Parathyroid adenoma (tissue), 2 donors: ENCODE measurements at regions not wholly inside any gene's neighbourhood (a gene's known extent, or its start where the extent isn't known, plus 50 kb on each side); places are given as distances from the start of the nearest gene placed in this dataset.

Source experiments
- H2AFZ ChIP-seq: fragments of 300-600 bp; sonication (generic); one replicate; pipeline ENCODE4 v1.7.0; 2017; ENCODE audit warnings: antibody characterized with exemption, mild to moderate bottlenecking
- H3K27ac ChIP-seq: fragments of 300-600 bp; sonication (generic); one replicate; pipeline ENCODE4 v1.7.0; 2017
- H3K27me3 ChIP-seq: fragments of 300-600 bp; sonication (generic); one replicate; pipeline ENCODE4 v1.7.0; 2017; ENCODE audit warnings: low read length; ENCODE audit not compliant: control insufficient read depth, insufficient read depth
- H3K36me3 ChIP-seq: fragments of 300-600 bp; sonication (generic); one replicate; pipeline ENCODE4 v1.7.0; 2017; ENCODE audit warnings: low read length; ENCODE audit not compliant: control insufficient read depth, insufficient read depth
- H3K4me1 ChIP-seq: fragments of 300-600 bp; sonication (generic); one replicate; pipeline ENCODE4 v1.7.0; 2017; ENCODE audit warnings: control low read depth
- H3K4me2 ChIP-seq: fragments of 300-600 bp; sonication (generic); one replicate; pipeline ENCODE4 v1.7.0; 2017; ENCODE audit warnings: low read length
- H3K4me3 ChIP-seq: fragments of 300-600 bp; sonication (generic); one replicate; pipeline ENCODE4 v1.7.0; 2017; ENCODE audit warnings: low read depth, low read length
- H3K79me2 ChIP-seq: fragments of 300-600 bp; sonication (generic); one replicate; pipeline ENCODE4 v1.7.0; 2017; ENCODE audit warnings: control low read depth
- H3K9ac ChIP-seq: fragments of 300-600 bp; sonication (generic); one replicate; pipeline ENCODE4 v1.7.0; 2017; ENCODE audit warnings: mild to moderate bottlenecking
- H3K9me3 ChIP-seq: fragments of 300-600 bp; sonication (generic); one replicate; pipeline ENCODE4 v1.7.0; 2017; ENCODE audit warnings: low read length; ENCODE audit not compliant: control insufficient read depth
- CTCF ChIP-seq: fragments of 300-600 bp; sonication (generic); IDR thresholded peaks from one replicate; pipeline ENCODE4 v1.7.0; 2017; ENCODE audit warnings: antibody characterized with exemption, mild to moderate bottlenecking
- donor health status: primary hyperparathyroidism.

GRCh38 chr5:6090838-6091237 is 287.5 kb downstream of the MED10 start:
- Histone ChIP-seq H3K79me2 (no peaks in the 10 kb centered on the region), H3K27ac (no peak overlapping the region), H3K9me3 (no peaks in the 10 kb centered on the region), H3K36me3 (no peaks in the 10 kb centered on the region), H3K4me3 (no peak overlapping the region), H3K4me2 (no peak overlapping the region), H3K27me3 (no peaks in the 10 kb centered on the region), H3K4me1 (no peaks in the 10 kb centered on the region), H3K9ac (no peak overlapping the region), H2AFZ (no peak overlapping the region)
- TF ChIP-seq CTCF: no peak

- H3K27ac ChIP-seq: no peak overlapping the region
- H3K9me3 ChIP-seq: no peaks in the 10 kb centered on the region
- no peaks in the 10 kb centered on the region for H3K4me1 ChIP-seq
- H3K4me2 ChIP-seq: no peak overlapping the region
- no peaks in the 10 kb centered on the region for H3K36me3 ChIP-seq
- H3K79me2 ChIP-seq: no peaks in the 10 kb centered on the region
- H3K9ac ChIP-seq: no peak overlapping the region
- H2AFZ ChIP-seq: no peak overlapping the region
- H3K4me3 ChIP-seq: no peak overlapping the region
- no peak for TF ChIP-seq CTCF
- H3K27me3 ChIP-seq: no peaks in the 10 kb centered on the region
Measured at GRCh38 chr5:6090079-6090654, 288.2 kb downstream of the MED10 start.

GRCh38 chr5:6088706-6089105 is 289.6 kb downstream of the MED10 start:
- H3K4me3 ChIP-seq: no peak overlapping the region
- no peak overlapping the region for H3K9ac ChIP-seq
- no peaks in the 10 kb centered on the region for H3K9me3 ChIP-seq
- H3K79me2 ChIP-seq: no peaks in the 10 kb centered on the region
- TF ChIP-seq CTCF: no peak
- H3K4me1 ChIP-seq: no peaks in the 10 kb centered on the region
- no peak overlapping the region for H2AFZ ChIP-seq
- no peak overlapping the region for H3K27ac ChIP-seq
- H3K27me3 ChIP-seq: no peaks in the 10 kb centered on the region
- no peak overlapping the region for H3K4me2 ChIP-seq
- no peaks in the 10 kb centered on the region for H3K36me3 ChIP-seq

GRCh38 chr5:6087576-6087975 is 290.8 kb downstream of the MED10 start:
- no peaks in the 10 kb centered on the region for H3K36me3 ChIP-seq
- no peaks in the 10 kb centered on the region for H3K79me2 ChIP-seq
- no peaks in the 10 kb centered on the region for H3K4me1 ChIP-seq
- H3K27me3 ChIP-seq: no peaks in the 10 kb centered on the region
- no peak overlapping the region for H2AFZ ChIP-seq
- no peak for TF ChIP-seq CTCF
- H3K4me3 ChIP-seq: no peak overlapping the region
- H3K4me2 ChIP-seq: no peak overlapping the region
- H3K27ac ChIP-seq: no peak overlapping the region
- no peak overlapping the region for H3K9ac ChIP-seq
- no peaks in the 10 kb centered on the region for H3K9me3 ChIP-seq

- Histone ChIP-seq H2AFZ (no peak overlapping the region), H3K27ac (no peak overlapping the region), H3K27me3 (no peaks in the 10 kb centered on the region), H3K9ac (no peak overlapping the region), H3K79me2 (no peaks in the 10 kb centered on the region), H3K9me3 (no peaks in the 10 kb centered on the region), H3K4me3 (no peak overlapping the region), H3K4me1 (no peaks in the 10 kb centered on the region), H3K36me3 (no peaks in the 10 kb centered on the region), H3K4me2 (no peak overlapping the region)
- TF ChIP-seq CTCF: no peak
Measured at GRCh38 chr5:6086871-6087270, 291.5 kb downstream of the MED10 start.
